H1 (cell line): ENCODE measurements at regions not wholly inside any gene's neighbourhood (a gene's known extent, or its start where the extent isn't known, plus 50 kb on each side); places are given as distances from the start of the nearest gene placed in this dataset.

Experiments
- ASH2L ChIP-seq: fragments of 200-600, 300-600 bp; sonication (generic); IDR thresholded peaks from one replicate; pipeline ENCODE4 v1.7.1; 2017; ENCODE audit warnings: low read length
- CEBPB ChIP-seq: IDR thresholded peaks from 2 replicates; pipeline ENCODE4 v1.6.1; 2012; ENCODE audit warnings: low read depth, low read length
- CHD2 ChIP-seq: IDR thresholded peaks from 2 replicates; pipeline ENCODE4 v1.6.1; 2012; ENCODE audit warnings: low read length, improper control_type of control experiment
- EZH2 ChIP-seq: fragments of 200-600 bp; sonication (generic); IDR thresholded peaks from 2 replicates; pipeline ENCODE4 v1.7.1; 2012; ENCODE audit warnings: low read depth, mild to moderate bottlenecking, moderate library complexity, low read length, inconsistent platforms; ENCODE audit not compliant: severe bottlenecking
- PHF8 ChIP-seq: fragments of 200-600 bp; sonication (generic); conservative IDR thresholded peaks from 2 replicates; pipeline ENCODE4 v1.7.1; 2012; ENCODE audit warnings: low read depth, mild to moderate bottlenecking, inconsistent platforms, low read length, moderate library complexity
- POLR2A ChIP-seq, 2 experiments: IDR thresholded peaks; 1 replicate in 1 of 2; 2 replicates in 1 of 2; pipeline ENCODE4 v1.6.1; 2011; ENCODE audit warnings: low read depth in 2 of 2, low read length in 2 of 2, mild to moderate bottlenecking in 2 of 2; ENCODE audit errors: control extremely low read depth in 1 of 2
- POLR2AphosphoS5 ChIP-seq: IDR thresholded peaks from 2 replicates; pipeline ENCODE4 v1.6.1; 2011; ENCODE audit warnings: low read depth, low read length
- RAD21 ChIP-seq, 2 experiments: IDR thresholded peaks in 1 of 2; conservative IDR thresholded peaks in 1 of 2; 2 replicates each; pipeline ENCODE4 v1.6.1; 2011; ENCODE audit warnings: low read depth in 2 of 2, low read length in 2 of 2, improper control_type of control experiment in 1 of 2, inconsistent platforms in 1 of 2, mild to moderate bottlenecking in 1 of 2, moderate library complexity in 1 of 2
- RBBP5 ChIP-seq: IDR thresholded peaks from 2 replicates; pipeline ENCODE4 v1.7.1; 2012; ENCODE audit warnings: low read depth, mild to moderate bottlenecking, inconsistent platforms, low read length, moderate library complexity, borderline replicate concordance
- SRF ChIP-seq: IDR thresholded peaks from 2 replicates; pipeline ENCODE4 v1.6.1; 2011; ENCODE audit warnings: mild to moderate bottlenecking, low read depth, low read length, moderate library complexity
- TCF12 ChIP-seq: IDR thresholded peaks from 2 replicates; pipeline ENCODE4 v1.6.1; 2011; ENCODE audit warnings: low read depth, mild to moderate bottlenecking, low read length
- ZNF274 ChIP-seq: IDR thresholded peaks from 2 replicates; pipeline ENCODE4 v1.7.0; 2012; ENCODE audit warnings: low read length, borderline replicate concordance; ENCODE audit errors: extremely low read depth
- TF ChIP-seq, protein P1 (sequence below), 3 experiments: IDR thresholded peaks; 1 replicate in 2 of 3; 2 replicates in 1 of 3; pipeline versions ENCODE4 v1.5.1 to v1.6.1; 2011; ENCODE audit warnings: low read length in 3 of 3, mild to moderate bottlenecking in 3 of 3, inconsistent platforms in 2 of 3, low read depth in 1 of 3, moderate library complexity in 1 of 3; ENCODE audit not compliant: insufficient read depth in 1 of 3; ENCODE audit errors: control extremely low read depth in 1 of 3
- TF ChIP-seq, protein P2 (sequence below): IDR thresholded peaks from 2 replicates; pipeline ENCODE4 v1.6.1; 2012; ENCODE audit warnings: low read length, inconsistent platforms

GRCh38 chr11:8776209-8776608, 93.6 kb downstream of the RPL27A start:
- no peak for TF ChIP-seq ZNF274
- no peak for TF ChIP-seq CHD2
- TF ChIP-seq RBBP5 = no peak
- TF ChIP-seq, protein P1, sequence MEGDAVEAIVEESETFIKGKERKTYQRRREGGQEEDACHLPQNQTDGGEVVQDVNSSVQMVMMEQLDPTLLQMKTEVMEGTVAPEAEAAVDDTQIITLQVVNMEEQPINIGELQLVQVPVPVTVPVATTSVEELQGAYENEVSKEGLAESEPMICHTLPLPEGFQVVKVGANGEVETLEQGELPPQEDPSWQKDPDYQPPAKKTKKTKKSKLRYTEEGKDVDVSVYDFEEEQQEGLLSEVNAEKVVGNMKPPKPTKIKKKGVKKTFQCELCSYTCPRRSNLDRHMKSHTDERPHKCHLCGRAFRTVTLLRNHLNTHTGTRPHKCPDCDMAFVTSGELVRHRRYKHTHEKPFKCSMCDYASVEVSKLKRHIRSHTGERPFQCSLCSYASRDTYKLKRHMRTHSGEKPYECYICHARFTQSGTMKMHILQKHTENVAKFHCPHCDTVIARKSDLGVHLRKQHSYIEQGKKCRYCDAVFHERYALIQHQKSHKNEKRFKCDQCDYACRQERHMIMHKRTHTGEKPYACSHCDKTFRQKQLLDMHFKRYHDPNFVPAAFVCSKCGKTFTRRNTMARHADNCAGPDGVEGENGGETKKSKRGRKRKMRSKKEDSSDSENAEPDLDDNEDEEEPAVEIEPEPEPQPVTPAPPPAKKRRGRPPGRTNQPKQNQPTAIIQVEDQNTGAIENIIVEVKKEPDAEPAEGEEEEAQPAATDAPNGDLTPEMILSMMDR (IDR thresholded peaks at IDR 0.05; ENCODE audit: control extremely low read depth in 1 of 3, insufficient read depth in 1 of 3, low read depth in 1 of 3, low read length in 3 of 3) = no peak
- TF ChIP-seq POLR2A (IDR thresholded peaks at IDR 0.05; ENCODE audit: control extremely low read depth in 1 of 2, low read depth in 2 of 2, low read length in 2 of 2) = no peak
- no peak for TF ChIP-seq EZH2
- TF ChIP-seq, protein P2, sequence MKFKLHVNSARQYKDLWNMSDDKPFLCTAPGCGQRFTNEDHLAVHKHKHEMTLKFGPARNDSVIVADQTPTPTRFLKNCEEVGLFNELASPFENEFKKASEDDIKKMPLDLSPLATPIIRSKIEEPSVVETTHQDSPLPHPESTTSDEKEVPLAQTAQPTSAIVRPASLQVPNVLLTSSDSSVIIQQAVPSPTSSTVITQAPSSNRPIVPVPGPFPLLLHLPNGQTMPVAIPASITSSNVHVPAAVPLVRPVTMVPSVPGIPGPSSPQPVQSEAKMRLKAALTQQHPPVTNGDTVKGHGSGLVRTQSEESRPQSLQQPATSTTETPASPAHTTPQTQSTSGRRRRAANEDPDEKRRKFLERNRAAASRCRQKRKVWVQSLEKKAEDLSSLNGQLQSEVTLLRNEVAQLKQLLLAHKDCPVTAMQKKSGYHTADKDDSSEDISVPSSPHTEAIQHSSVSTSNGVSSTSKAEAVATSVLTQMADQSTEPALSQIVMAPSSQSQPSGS = no peak
- no peak for TF ChIP-seq RAD21 (IDR thresholded peaks at IDR 0.05 in 1 of 2, conservative IDR thresholded peaks at IDR 0.05 in 1 of 2; ENCODE audit: low read depth in 2 of 2, low read length in 2 of 2)
- no peak for TF ChIP-seq CEBPB
- TF ChIP-seq PHF8 = no peak
- no peak for TF ChIP-seq SRF
- TF ChIP-seq ASH2L = no peak
- no peak for TF ChIP-seq POLR2AphosphoS5
- no peak for TF ChIP-seq TCF12
